Natural killer cell (primary cell): ENCODE measurements at regions not wholly inside any gene's neighbourhood (a gene's known extent, or its start where the extent isn't known, plus 50 kb on each side); places are given as distances from the start of the nearest gene placed in this dataset.

ENCODE experiments used
- ATAC-seq, 3 donors: fragments of 150-1000 bp in 2 of 3; fragments of 200-7000 bp in 1 of 3; cut with Tn5 transposase; 1 replicate in 1 of 3; 2 replicates in 2 of 3; pipeline ENCODE4 v1.10.0; 2021; ENCODE audit warnings: mild to moderate bottlenecking in 2 of 3, moderate library complexity in 2 of 3
- DNase-seq, 2 donors: peaks; one replicate each; pipeline versions ENCODE4 v3.0.0 to v3.0.0-alpha.2; 2013 to 2021; ENCODE audit warnings: mixed read lengths in 1 of 2
- H3K27ac ChIP-seq: one replicate; pipeline ENCODE4 v1.5.1; 2013; ENCODE audit warnings: mild to moderate bottlenecking, low read length
- H3K27me3 ChIP-seq: one replicate; pipeline ENCODE4 v1.6.1; 2013; ENCODE audit warnings: low read length; ENCODE audit not compliant: control insufficient read depth, insufficient read depth
- H3K36me3 ChIP-seq: one replicate; pipeline ENCODE4 v1.6.1; 2013; ENCODE audit warnings: low read length; ENCODE audit not compliant: control insufficient read depth, insufficient read depth
- H3K4me1 ChIP-seq: one replicate; pipeline ENCODE4 v1.6.1; 2013; ENCODE audit warnings: low read length; ENCODE audit not compliant: control insufficient read depth, insufficient read depth
- H3K4me3 ChIP-seq: one replicate; pipeline ENCODE4 v1.5.1; 2013; ENCODE audit warnings: low read length
- H3K9me3 ChIP-seq: one replicate; pipeline ENCODE4 v1.6.1; 2013; ENCODE audit warnings: low read length; ENCODE audit not compliant: control insufficient read depth, insufficient read depth
- H3K27ac Mint-ChIP-seq, 2 donors: one replicate each; pipeline ENCODE4 v1.8.0; 2022; ENCODE audit warnings: mild to moderate bottlenecking in 2 of 2, mixed read lengths in 2 of 2, moderate library complexity in 1 of 2
- H3K27me3 Mint-ChIP-seq, 2 donors: one replicate each; pipeline ENCODE4 v1.8.0; 2022; ENCODE audit warnings: low read depth in 2 of 2, mixed read lengths in 2 of 2
- H3K36me3 Mint-ChIP-seq: one replicate; pipeline ENCODE4 v1.8.0; 2022; ENCODE audit warnings: mixed read lengths
- H3K4me1 Mint-ChIP-seq, 2 donors: one replicate each; pipeline ENCODE4 v1.8.0; 2022; ENCODE audit warnings: mixed read lengths in 2 of 2
- H3K4me3 Mint-ChIP-seq: one replicate; pipeline ENCODE4 v1.8.0; 2022; ENCODE audit warnings: mild to moderate bottlenecking, moderate library complexity, mixed read lengths
- H3K9me3 Mint-ChIP-seq, 2 donors: one replicate each; pipeline ENCODE4 v1.8.0; 2022; ENCODE audit warnings: mixed read lengths in 2 of 2
- CTCF ChIP-seq: fragments of 200-600 bp; IDR thresholded peaks from one replicate; pipeline ENCODE4 v1.8.0; 2022; ENCODE audit warnings: antibody characterized with exemption
- WGBS: methylation state at CpG from one replicate; pipeline ENCODE4 v1.1.7; 2013; ENCODE audit warnings: missing lambda C conversion rate; ENCODE audit not compliant: insufficient coverage; 5-methylcytosine and 5-hydroxymethylcytosine counted together
- intact Hi-C: fragments of 100-400 bp; cut with micrococcal nuclease; formaldehyde crosslinking; loops from one replicate; pipeline ENCODE4 v1.14.2; 2022

DNA sequence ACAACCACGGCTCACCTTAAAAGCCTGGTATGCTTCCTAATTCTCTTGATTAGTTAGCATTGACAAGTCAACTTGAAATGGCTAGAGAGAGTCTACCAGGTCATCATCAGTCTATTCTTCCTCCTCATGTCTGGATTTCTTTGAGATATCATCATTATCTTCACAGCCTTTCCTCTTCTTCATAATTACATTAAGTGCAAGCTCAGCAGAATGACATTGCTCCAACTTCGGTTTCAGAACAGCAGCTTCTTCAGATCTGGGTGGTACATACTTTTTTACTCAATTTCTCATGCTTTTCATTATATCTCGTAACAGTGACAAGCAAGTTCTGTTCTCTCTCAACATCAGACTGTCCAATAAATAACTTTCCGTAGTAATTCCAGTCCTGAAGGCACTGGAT is 337.5 kb upstream of the TENM3 start:
- H3K4me1 ChIP-seq, result no peaks in the 10 kb centered on the region
- peaks cover 21 to 30% of the 10 kb centered on the region in 2 donors for H3K9me3 Mint-ChIP-seq
- ATAC-seq, result no peak
- H3K27ac ChIP-seq, result no peak overlapping the region
- no peak overlapping the region for H3K4me3 ChIP-seq
- H3K4me1 Mint-ChIP-seq, result no peaks in the 10 kb centered on the region
- no peak for DNase-seq
- intact Hi-C loops, result no loop called here
- H3K27me3 ChIP-seq, result no peaks in the 10 kb centered on the region
- no peak overlapping the region for H3K27ac Mint-ChIP-seq
- no peak overlapping the region for H3K4me3 Mint-ChIP-seq
- H3K27me3 Mint-ChIP-seq, result no peaks in the 10 kb centered on the region
- TF ChIP-seq CTCF, result no peak
- no peaks in the 10 kb centered on the region for H3K36me3 ChIP-seq
- WGBS, result 84% methylated on average over 3 of the region's 4 CpGs
- no peaks in the 10 kb centered on the region for H3K9me3 ChIP-seq
- H3K36me3 Mint-ChIP-seq, result peaks cover 5% of the 10 kb centered on the region

DNA sequence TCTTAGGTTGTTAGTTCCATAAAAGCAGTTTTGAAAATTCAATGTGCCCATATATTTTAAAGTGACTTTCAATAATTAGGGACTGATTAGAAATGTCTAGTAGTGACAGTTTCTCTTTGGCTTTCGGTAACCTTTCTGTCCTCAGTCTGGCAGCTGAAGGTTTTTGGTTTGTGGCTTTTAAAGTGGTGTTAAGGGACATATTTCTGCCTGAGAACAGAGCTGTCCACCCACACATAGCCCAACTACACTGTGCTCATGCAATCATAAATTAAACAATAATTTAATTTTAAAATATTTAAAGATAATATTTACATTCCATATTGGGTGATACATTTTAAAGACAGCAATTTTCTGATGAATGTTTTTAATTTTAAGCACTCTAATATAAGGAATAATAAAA is 335.0 kb upstream of the TENM3 start:
- no peaks in the 10 kb centered on the region for H3K27me3 Mint-ChIP-seq
- H3K9me3 ChIP-seq, result no peaks in the 10 kb centered on the region
- no peaks in the 10 kb centered on the region for H3K4me1 Mint-ChIP-seq

DNA sequence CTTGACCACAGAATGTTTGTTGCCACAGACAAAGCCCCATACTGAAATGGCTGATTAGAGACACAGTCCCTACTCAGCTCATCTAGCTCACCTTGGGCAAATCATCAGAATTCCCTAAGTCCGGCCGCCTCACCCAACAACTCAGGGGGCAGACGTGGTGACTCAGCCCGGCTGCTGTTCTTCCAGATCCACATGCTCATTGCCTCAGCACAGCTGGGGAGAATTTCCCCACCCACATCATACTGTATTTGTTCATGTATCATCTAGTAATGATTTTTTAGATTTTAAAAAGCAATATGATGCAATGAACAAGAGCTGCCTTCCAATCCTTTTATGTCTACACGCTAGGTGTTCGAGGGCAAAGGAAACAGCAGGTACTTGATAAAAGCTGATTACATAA is 333.8 kb upstream of the TENM3 start:
- Histone ChIP-seq H3K4me3 (no peak overlapping the region), H3K27me3 (no peaks in the 10 kb centered on the region), H3K4me1 (no peaks in the 10 kb centered on the region), H3K9me3 (no peaks in the 10 kb centered on the region), H3K36me3 (no peaks in the 10 kb centered on the region), H3K27ac (no peak overlapping the region)
- Mint-ChIP-seq H3K36me3 (peaks cover 7% of the 10 kb centered on the region), H3K4me1 (no peaks in the 10 kb centered on the region), H3K27me3 (no peaks in the 10 kb centered on the region), H3K4me3 (no peak overlapping the region), H3K9me3 (peaks cover 23 to 34% of the 10 kb centered on the region in 2 donors), H3K27ac (no peak overlapping the region)
- intact Hi-C loops, result no loop called here
- WGBS, result 76% methylated on average over 6 of the region's 6 CpGs
- ATAC-seq (no peak), DNase-seq (no peak)
- TF ChIP-seq CTCF, result no peak

More for the DNA sequence above, 335.0 kb upstream of the TENM3 start:
- Histone ChIP-seq H3K4me3 (no peak overlapping the region), H3K36me3 (no peaks in the 10 kb centered on the region), H3K27me3 (no peaks in the 10 kb centered on the region), H3K27ac (no peak overlapping the region), H3K4me1 (no peaks in the 10 kb centered on the region)
- Mint-ChIP-seq H3K27ac (no peak overlapping the region), H3K4me3 (no peak overlapping the region), H3K36me3 (peaks cover 7% of the 10 kb centered on the region), H3K9me3 (peaks cover 27 to 35% of the 10 kb centered on the region in 2 donors)
- DNase-seq, result no peak
- no peak for TF ChIP-seq CTCF
- ATAC-seq, result no peak
- intact Hi-C loops, result no loop called here
- WGBS, result 75% methylated on average over 1 of the region's 1 CpG

DNA sequence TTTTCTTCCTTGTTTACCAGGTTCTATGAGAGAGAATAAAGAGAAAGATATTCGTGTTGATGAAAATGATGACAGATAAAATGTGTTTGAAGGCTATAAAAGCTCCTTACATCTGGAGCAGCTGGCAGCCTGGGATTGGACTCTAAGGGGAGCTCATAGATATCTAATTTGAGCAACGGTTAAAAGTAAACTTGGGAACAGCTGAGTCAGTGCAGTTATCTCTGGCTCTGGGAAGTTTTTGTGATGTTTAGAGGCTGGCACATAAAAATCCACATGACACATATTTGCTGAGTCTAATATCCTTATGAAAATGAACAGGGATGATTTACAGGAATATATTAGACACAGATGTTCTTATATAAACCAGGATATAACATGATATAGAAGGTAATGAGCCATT is 331.8 kb upstream of the TENM3 start:
- H3K27ac Mint-ChIP-seq, result no peak overlapping the region
- peaks cover 21 to 32% of the 10 kb centered on the region in 2 donors for H3K9me3 Mint-ChIP-seq
- no peak overlapping the region for H3K4me3 Mint-ChIP-seq
- Histone ChIP-seq H3K27ac (no peak overlapping the region), H3K9me3 (no peaks in the 10 kb centered on the region), H3K4me3 (no peak overlapping the region), H3K4me1 (no peaks in the 10 kb centered on the region), H3K27me3 (no peaks in the 10 kb centered on the region), H3K36me3 (no peaks in the 10 kb centered on the region)
- no peaks in the 10 kb centered on the region for H3K4me1 Mint-ChIP-seq
- TF ChIP-seq CTCF, result no peak
- intact Hi-C loops, result no loop called here
- no peaks in the 10 kb centered on the region for H3K27me3 Mint-ChIP-seq
- DNase-seq (no peak), ATAC-seq (no peak)
- peaks cover 7% of the 10 kb centered on the region for H3K36me3 Mint-ChIP-seq
- 75% methylated on average over 2 of the region's 2 CpGs for WGBS
